Cardiac fibroblast (primary cell): ENCODE measurements at regions not wholly inside any gene's neighbourhood (a gene's known extent, or its start where the extent isn't known, plus 50 kb on each side); places are given as distances from the start of the nearest gene placed in this dataset.

Source experiments
- DNase-seq, 2 donors: peaks; one replicate each; pipeline versions ENCODE4 v3.0.0 to v3.0.0-alpha.2; 2010; ENCODE audit warnings: low read depth in 2 of 2
- H3K4me3 ChIP-seq, 2 donors: replicated peaks in 1 of 2; 1 replicate in 1 of 2; 2 replicates in 1 of 2; pipeline ENCODE4 v1.5.1; 2011; ENCODE audit warnings: low read depth in 2 of 2, low read length in 2 of 2, mild to moderate bottlenecking in 2 of 2, moderate library complexity in 1 of 2
- TF ChIP-seq, protein P1 (sequence below): IDR thresholded peaks from one replicate; pipeline ENCODE4 v1.5.1; 2011; ENCODE audit warnings: low read depth, mild to moderate bottlenecking, low read length, inconsistent platforms

DNA sequence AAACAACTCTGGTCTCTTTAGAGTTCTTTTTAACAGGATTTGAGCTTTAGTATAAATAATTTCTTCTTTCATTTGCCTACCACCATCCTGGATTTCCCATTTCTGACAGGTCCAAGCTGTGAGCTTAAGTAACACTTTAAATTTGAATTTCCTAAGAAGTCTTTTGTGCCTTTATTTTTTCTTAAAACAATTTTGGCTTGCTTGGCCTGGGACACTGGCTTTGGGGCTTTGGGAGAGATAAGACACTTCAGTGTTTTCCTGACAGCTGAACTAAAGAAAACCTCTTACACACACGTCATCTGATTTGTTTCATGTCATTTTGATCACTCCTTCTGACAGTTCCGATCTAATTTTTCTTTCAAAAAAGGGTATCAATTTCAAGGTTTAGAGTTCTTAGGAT lies 121.3 kb upstream of the BMPER start:
- H3K4me3 ChIP-seq = no peak overlapping the region
- DNase-seq = no peak
- TF ChIP-seq, protein P1, sequence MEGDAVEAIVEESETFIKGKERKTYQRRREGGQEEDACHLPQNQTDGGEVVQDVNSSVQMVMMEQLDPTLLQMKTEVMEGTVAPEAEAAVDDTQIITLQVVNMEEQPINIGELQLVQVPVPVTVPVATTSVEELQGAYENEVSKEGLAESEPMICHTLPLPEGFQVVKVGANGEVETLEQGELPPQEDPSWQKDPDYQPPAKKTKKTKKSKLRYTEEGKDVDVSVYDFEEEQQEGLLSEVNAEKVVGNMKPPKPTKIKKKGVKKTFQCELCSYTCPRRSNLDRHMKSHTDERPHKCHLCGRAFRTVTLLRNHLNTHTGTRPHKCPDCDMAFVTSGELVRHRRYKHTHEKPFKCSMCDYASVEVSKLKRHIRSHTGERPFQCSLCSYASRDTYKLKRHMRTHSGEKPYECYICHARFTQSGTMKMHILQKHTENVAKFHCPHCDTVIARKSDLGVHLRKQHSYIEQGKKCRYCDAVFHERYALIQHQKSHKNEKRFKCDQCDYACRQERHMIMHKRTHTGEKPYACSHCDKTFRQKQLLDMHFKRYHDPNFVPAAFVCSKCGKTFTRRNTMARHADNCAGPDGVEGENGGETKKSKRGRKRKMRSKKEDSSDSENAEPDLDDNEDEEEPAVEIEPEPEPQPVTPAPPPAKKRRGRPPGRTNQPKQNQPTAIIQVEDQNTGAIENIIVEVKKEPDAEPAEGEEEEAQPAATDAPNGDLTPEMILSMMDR = no peak

DNA sequence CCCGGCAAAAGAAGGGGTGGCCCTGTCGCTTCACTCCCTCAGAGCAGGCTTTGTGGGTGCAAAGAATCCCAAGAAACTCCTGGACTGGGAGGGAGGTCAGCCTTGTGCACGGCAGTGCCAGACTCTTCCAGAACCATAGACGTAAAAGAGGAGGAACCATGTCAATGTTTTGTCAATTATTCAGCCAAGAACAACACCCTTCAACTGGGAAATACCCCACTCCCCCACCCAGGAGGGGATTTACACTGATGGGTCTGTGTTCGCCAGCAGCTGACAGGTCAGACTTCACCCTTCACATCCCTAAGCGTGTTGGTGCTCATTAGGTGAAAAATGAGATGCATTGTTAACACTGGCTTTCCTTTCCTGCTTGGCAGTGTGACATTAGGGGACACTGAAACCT lies 116.8 kb upstream of the BMPER start:
- no peak for DNase-seq
- H3K4me3 ChIP-seq = no peak overlapping the region
- TF ChIP-seq, protein P1 = no peak

DNA sequence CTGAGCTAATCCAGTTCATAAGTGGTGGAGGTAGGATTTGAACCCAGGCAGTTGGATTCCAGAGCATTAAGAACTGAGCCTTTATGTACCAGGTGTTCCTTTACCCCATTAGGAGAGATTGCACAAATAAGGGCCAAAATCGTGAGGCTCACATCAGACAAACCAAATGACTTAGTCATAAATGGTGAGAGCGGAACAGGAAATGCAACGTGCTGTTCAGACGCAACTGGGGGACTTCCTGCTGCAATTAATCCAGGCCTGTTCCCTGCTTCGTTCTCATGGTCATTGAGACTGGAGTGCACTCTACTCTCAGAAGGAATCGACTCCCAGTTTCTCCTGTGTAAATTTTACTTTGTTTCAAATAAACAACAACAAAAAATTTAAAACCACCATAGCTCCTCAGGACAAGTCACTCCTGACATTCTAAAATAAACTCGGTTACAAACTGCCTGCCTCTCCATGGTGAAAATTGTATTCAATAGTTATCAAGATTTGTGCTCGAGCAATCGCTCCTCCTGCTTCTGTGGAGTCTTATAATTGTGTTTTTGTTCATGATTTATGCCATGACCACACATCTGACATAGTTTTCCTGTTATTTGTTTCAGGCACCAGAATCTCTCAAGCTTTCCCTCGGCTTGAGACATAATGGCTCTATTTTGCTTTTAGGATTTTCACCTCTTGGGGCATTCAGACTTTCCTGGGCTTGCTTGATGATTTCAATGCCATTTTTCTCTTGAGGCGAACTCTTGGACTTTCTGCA lies 115.3 kb upstream of the BMPER start:
- DNase-seq = peak in 1 of 2 donors; percentile 72
- H3K4me3 ChIP-seq = no peak overlapping the region
- TF ChIP-seq, protein P1 = no peak

DNA sequence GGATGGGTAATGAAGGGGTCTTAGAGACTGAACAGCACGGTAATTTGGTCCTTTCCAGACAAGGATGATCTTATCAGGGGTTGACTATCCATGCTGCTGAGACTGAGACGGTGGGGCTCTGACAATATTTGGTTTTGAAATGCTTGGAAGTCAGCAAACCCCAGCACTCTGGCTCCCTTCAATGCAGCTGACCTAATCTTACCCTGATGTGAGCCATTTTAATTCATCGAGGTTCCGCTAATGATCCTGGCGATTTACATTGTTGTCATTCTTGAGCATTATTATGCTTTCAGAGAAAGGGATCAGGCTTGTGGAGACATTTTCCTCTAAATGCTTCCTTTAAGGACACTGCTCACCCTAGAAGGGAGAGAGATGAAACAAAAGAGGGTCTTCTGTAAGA lies 114.6 kb upstream of the BMPER start:
- TF ChIP-seq, protein P1 = no peak
- no peak overlapping the region for H3K4me3 ChIP-seq
- no peak for DNase-seq

DNA sequence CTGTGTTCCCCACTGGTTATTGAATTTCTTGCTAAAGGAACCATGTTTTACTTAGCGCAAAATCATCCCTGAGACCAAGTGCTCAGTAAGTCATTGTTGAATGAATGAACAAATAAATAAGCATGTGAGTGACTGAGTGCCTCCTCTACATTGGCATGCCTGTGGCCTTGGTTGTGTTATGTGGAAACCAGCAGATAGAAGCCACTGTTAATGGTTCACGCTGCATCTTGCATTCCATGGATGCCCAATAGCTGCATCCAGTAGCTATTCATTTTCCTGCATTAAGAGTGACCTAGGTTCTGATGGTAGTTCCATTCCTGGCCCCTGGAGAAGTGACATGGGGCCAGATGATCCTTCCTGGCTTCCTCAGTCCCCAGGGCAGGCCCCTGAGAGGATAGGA lies 113.3 kb upstream of the BMPER start:
- no peak for DNase-seq
- H3K4me3 ChIP-seq = no peak overlapping the region
- TF ChIP-seq, protein P1 = no peak

DNA sequence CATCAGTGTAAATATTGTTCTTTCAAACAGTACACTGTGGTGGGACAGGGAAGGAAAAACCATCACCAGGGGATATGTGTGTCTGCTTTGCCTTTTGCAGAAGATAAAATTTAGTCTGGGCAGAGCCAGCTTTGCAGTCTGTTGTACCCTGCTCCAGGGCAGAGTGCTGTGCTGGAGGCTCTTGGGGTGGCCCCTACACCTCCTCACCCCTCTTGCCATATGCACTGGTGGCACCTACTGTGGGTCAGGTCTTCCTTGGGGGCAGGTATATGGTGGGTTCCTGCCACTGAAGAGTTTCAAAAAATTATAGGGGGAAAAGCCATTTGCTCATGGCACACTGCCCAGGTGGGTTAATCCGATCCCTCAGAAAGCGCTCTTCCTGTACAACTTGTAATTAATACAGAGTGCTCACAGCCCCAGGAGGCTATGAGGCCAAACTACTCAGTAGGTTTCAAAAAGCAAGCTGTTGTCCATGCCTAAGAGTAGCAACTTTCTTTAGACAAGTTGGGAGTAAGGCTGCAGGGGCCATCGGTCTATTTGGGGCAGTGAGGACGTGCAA lies 112.7 kb upstream of the BMPER start:
- no peak for DNase-seq
- TF ChIP-seq, protein P1 = no peak
- no peak overlapping the region for H3K4me3 ChIP-seq
